ENCODE measurements at regions not wholly inside any gene's neighbourhood (a gene's known extent, or its start where the extent isn't known, plus 50 kb on each side); places are given as distances from the start of the nearest gene placed in this dataset.

GRCh38 chr6:19478273-19478672 is 358.9 kb upstream of the ID4 start:
- H3K4me2 ChIP-seq (ENCODE audit: low read length), result no peak overlapping the region
- no peaks in the 10 kb centered on the region for H3F3A ChIP-seq (ENCODE audit: insufficient read depth, low read length, poor library complexity, severe bottlenecking)

GRCh38 chr6:19478992-19479391 is 358.2 kb upstream of the ID4 start:
- no peaks in the 10 kb centered on the region for H3K36me3 ChIP-seq (ENCODE audit: insufficient read depth, low read length)
- H4K20me1 ChIP-seq (ENCODE audit: insufficient read depth), result no peaks in the 10 kb centered on the region
- H3K27ac ChIP-seq (ENCODE audit: low read length), result peak overlapping the region; percentile 39
- peaks cover 2% of the 10 kb centered on the region for H3K9me3 ChIP-seq (ENCODE audit: low read length)
- no peak overlapping the region for H3K4me2 ChIP-seq (ENCODE audit: low read length)
- no peaks in the 10 kb centered on the region for H3K79me2 ChIP-seq (replicated peaks; ENCODE audit: insufficient read depth, low read length)
- no peak overlapping the region for H2AFZ ChIP-seq (ENCODE audit: low read depth, low read length)
- no peaks in the 10 kb centered on the region for H3K9me2 ChIP-seq (ENCODE audit: insufficient read depth, low read length)
- no peaks in the 10 kb centered on the region for H3F3A ChIP-seq (ENCODE audit: insufficient read depth, low read length, poor library complexity, severe bottlenecking)
- peak overlapping the region; percentile 4 for H3K9ac ChIP-seq (ENCODE audit: low read length)
- no peaks in the 10 kb centered on the region for H3K27me3 ChIP-seq (ENCODE audit: insufficient read depth, low read depth, low read length)
- H3K4me3 ChIP-seq (ENCODE audit: low read length), result no peak overlapping the region
- no peak for TF ChIP-seq REST (IDR thresholded peaks at IDR 0.05; ENCODE audit: borderline replicate concordance)
- no peak for TF ChIP-seq EP300 (conservative IDR thresholded peaks at IDR 0.05; ENCODE audit: poor library complexity, severe bottlenecking)

More at GRCh38 chr6:19478273-19478672, 358.9 kb upstream of the ID4 start:
- Histone ChIP-seq H3K9me2 (ENCODE audit: insufficient read depth, low read length) (no peaks in the 10 kb centered on the region), H3K36me3 (ENCODE audit: insufficient read depth, low read length) (no peaks in the 10 kb centered on the region), H3K9ac (ENCODE audit: low read length) (no peak overlapping the region), H3K27ac (ENCODE audit: low read length) (no peak overlapping the region), H2AFZ (ENCODE audit: low read depth, low read length) (no peak overlapping the region), H4K20me1 (ENCODE audit: insufficient read depth) (no peaks in the 10 kb centered on the region), H3K79me2 (replicated peaks; ENCODE audit: insufficient read depth, low read length) (no peaks in the 10 kb centered on the region), H3K4me3 (ENCODE audit: low read length) (no peak overlapping the region), H3K27me3 (ENCODE audit: insufficient read depth, low read depth, low read length) (no peaks in the 10 kb centered on the region), H3K9me3 (ENCODE audit: low read length) (peaks cover 2% of the 10 kb centered on the region)
- TF ChIP-seq TAF1 (IDR thresholded peaks at IDR 0.05; ENCODE audit: low read depth), result no peak
- TF ChIP-seq CTCF (IDR thresholded peaks at IDR 0.05; ENCODE audit: poor library complexity, severe bottlenecking), result no peak
- no peak for TF ChIP-seq RAD21 (conservative IDR thresholded peaks at IDR 0.05)
- no peak for TF ChIP-seq REST (IDR thresholded peaks at IDR 0.05; ENCODE audit: borderline replicate concordance)
- TF ChIP-seq POLR2AphosphoS5 (IDR thresholded peaks at IDR 0.05), result no peak
- no peak for TF ChIP-seq SMC3 (conservative IDR thresholded peaks at IDR 0.05; ENCODE audit: poor library complexity)
- TF ChIP-seq EZH2 (IDR thresholded peaks at IDR 0.05; ENCODE audit: borderline replicate concordance, insufficient read depth, low read length, poor library complexity, severe bottlenecking), result no peak
- no peak for TF ChIP-seq MXI1 (conservative IDR thresholded peaks at IDR 0.05; ENCODE audit: poor library complexity, severe bottlenecking)
